ENCODE measurements at regions not wholly inside any gene's neighbourhood (a gene's known extent, or its start where the extent isn't known, plus 50 kb on each side); places are given as distances from the start of the nearest gene placed in this dataset.
A peak's percentile ranks its signal among the peaks of the same experiment; 100 is the strongest.
"Not testable (repeated sequence)": the region's sequence is repeated elsewhere in the genome, so short reads cannot be mapped to it uniquely, and the experiment has no call there.

- DNase-seq (ENCODE audit: low spot score) (no peak), FAIRE-seq (no peak)
Observed at GRCh38 chr4:59455751-59456150, 1744.4 kb upstream of the ADGRL3 start.

- no peak for FAIRE-seq
- DNase-seq (ENCODE audit: low spot score): no peak
Observed at GRCh38 chr4:59457576-59457975, 1742.5 kb upstream of the ADGRL3 start.

GRCh38 chr4:59484944-59485343 is 1715.2 kb upstream of the ADGRL3 start:
- DNase-seq (ENCODE audit: low spot score) (no peak), FAIRE-seq (no peak)

- no peak for DNase-seq (ENCODE audit: low spot score)
- no peak for FAIRE-seq
Observed at GRCh38 chr4:59500103-59500502, 1700.0 kb upstream of the ADGRL3 start.

- DNase-seq (ENCODE audit: low spot score) (no peak), FAIRE-seq (no peak)
Observed at GRCh38 chr4:59503731-59504130, 1696.4 kb upstream of the ADGRL3 start.

- not testable (repeated sequence) for FAIRE-seq; DNase-seq (ENCODE audit: low spot score)
Observed at GRCh38 chr4:59511809-59512208, 1688.3 kb upstream of the ADGRL3 start.

GRCh38 chr4:59517007-59517406 is 1683.1 kb upstream of the ADGRL3 start:
- no peak for FAIRE-seq
- no peak for DNase-seq (ENCODE audit: low spot score)

GRCh38 chr4:59518005-59518823 is 1681.9 kb upstream of the ADGRL3 start:
- DNase-seq (ENCODE audit: low spot score) (no peak), FAIRE-seq (no peak)

GRCh38 chr4:59525885-59526284 is 1674.2 kb upstream of the ADGRL3 start:
- DNase-seq (ENCODE audit: low spot score) (no peak), FAIRE-seq (no peak)

- DNase-seq (ENCODE audit: low spot score) (no peak), FAIRE-seq (no peak)
Observed at GRCh38 chr4:59535541-59535940, 1664.6 kb upstream of the ADGRL3 start.

- DNase-seq (ENCODE audit: low spot score) (no peak), FAIRE-seq (no peak)
Observed at GRCh38 chr4:59536428-59536827, 1663.7 kb upstream of the ADGRL3 start.

- no peak for DNase-seq (ENCODE audit: low spot score)
- peak; percentile 51 for FAIRE-seq
Observed at GRCh38 chr4:59537246-59537886, 1662.8 kb upstream of the ADGRL3 start.

GRCh38 chr4:59539401-59539800 is 1660.7 kb upstream of the ADGRL3 start:
- no peak for DNase-seq (ENCODE audit: low spot score)

GRCh38 chr4:59540311-59540710 is 1659.8 kb upstream of the ADGRL3 start:
- FAIRE-seq (peak; percentile 84), DNase-seq (ENCODE audit: low spot score) (peak; percentile 45)

More at GRCh38 chr4:59539401-59539800, 1660.7 kb upstream of the ADGRL3 start:
- FAIRE-seq: no peak

- DNase-seq (ENCODE audit: low spot score): peak; percentile 48
- no peak for FAIRE-seq
Observed at GRCh38 chr4:59553063-59553720, 1646.9 kb upstream of the ADGRL3 start.

GRCh38 chr4:59553721-59554091 is 1646.4 kb upstream of the ADGRL3 start:
- DNase-seq (ENCODE audit: low spot score): peak; percentile 40
- FAIRE-seq: peak; percentile 76

- DNase-seq (ENCODE audit: low spot score); FAIRE-seq: not testable (repeated sequence)
Observed at GRCh38 chr4:59556191-59556590, 1643.9 kb upstream of the ADGRL3 start.

- FAIRE-seq; DNase-seq (ENCODE audit: low spot score): not testable (repeated sequence)
Observed at GRCh38 chr4:59560141-59560648, 1639.9 kb upstream of the ADGRL3 start.

- DNase-seq (ENCODE audit: low spot score) (no peak), FAIRE-seq (no peak)
Observed at GRCh38 chr4:59565836-59566235, 1634.3 kb upstream of the ADGRL3 start.

GRCh38 chr4:59570860-59571476 is 1629.2 kb upstream of the ADGRL3 start:
- no peak for FAIRE-seq

GRCh38 chr4:59571805-59572430 is 1628.2 kb upstream of the ADGRL3 start:
- DNase-seq (ENCODE audit: low spot score) (no peak), FAIRE-seq (no peak)

More at GRCh38 chr4:59570860-59571476, 1629.2 kb upstream of the ADGRL3 start:
- no peak for DNase-seq (ENCODE audit: low spot score)
